ENCODE measurements at regions not wholly inside any gene's neighbourhood (a gene's known extent, or its start where the extent isn't known, plus 50 kb on each side); places are given as distances from the start of the nearest gene placed in this dataset.

- no peak overlapping the region for H3K27ac Mint-ChIP-seq
- peaks cover 0 to 5% of the 10 kb centered on the region in 2 donors for H3K9me3 Mint-ChIP-seq
- DNase-seq (ENCODE audit: low spot score in 2 of 2) (no peak), ATAC-seq (no peak)
- no peaks in the 10 kb centered on the region for H3K36me3 Mint-ChIP-seq
Observed at GRCh38 chr2:194742706-194743105, 914.3 kb upstream of the SLC39A10 start.

- H3K27ac Mint-ChIP-seq = no peak overlapping the region
- no peaks in the 10 kb centered on the region for H3K36me3 Mint-ChIP-seq
- H3K9me3 Mint-ChIP-seq = peaks cover 0 to 5% of the 10 kb centered on the region in 2 donors
- DNase-seq (ENCODE audit: low spot score in 2 of 2) = no peak
- ATAC-seq = no peak
Observed at GRCh38 chr2:194739217-194739616, 917.8 kb upstream of the SLC39A10 start.

GRCh38 chr2:194735837-194736542 is 921.0 kb upstream of the SLC39A10 start:
- ATAC-seq = peak in 1 of 2 donors; percentile 32
- DNase-seq (ENCODE audit: low spot score in 2 of 2) = no peak
- Mint-ChIP-seq H3K9me3 (peaks cover 0 to 5% of the 10 kb centered on the region in 2 donors), H3K36me3 (no peaks in the 10 kb centered on the region), H3K27ac (no peak overlapping the region)

GRCh38 chr2:194730266-194730665 is 926.8 kb upstream of the SLC39A10 start:
- no peaks in the 10 kb centered on the region for H3K9me3 Mint-ChIP-seq
- DNase-seq (ENCODE audit: low spot score in 2 of 2) (no peak), ATAC-seq (peak in 1 of 2 donors; percentile 37)
- H3K36me3 Mint-ChIP-seq = no peaks in the 10 kb centered on the region
- H3K27ac Mint-ChIP-seq = no peak overlapping the region

- Mint-ChIP-seq H3K36me3 (no peaks in the 10 kb centered on the region), H3K9me3 (no peaks in the 10 kb centered on the region), H3K27ac (no peak overlapping the region)
- DNase-seq (ENCODE audit: low spot score in 2 of 2) (no peak), ATAC-seq (no peak)
Observed at GRCh38 chr2:194725169-194725568, 931.9 kb upstream of the SLC39A10 start.

- no peak for DNase-seq (ENCODE audit: low spot score in 2 of 2)
- Mint-ChIP-seq H3K9me3 (no peaks in the 10 kb centered on the region), H3K36me3 (no peaks in the 10 kb centered on the region), H3K27ac (no peak overlapping the region)
- no peak for ATAC-seq
Observed at GRCh38 chr2:194723446-194723845, 933.6 kb upstream of the SLC39A10 start.

GRCh38 chr2:194721227-194721626 is 935.8 kb upstream of the SLC39A10 start:
- Mint-ChIP-seq H3K9me3 (no peaks in the 10 kb centered on the region), H3K27ac (no peak overlapping the region), H3K36me3 (no peaks in the 10 kb centered on the region)
- no peak for ATAC-seq
- DNase-seq (ENCODE audit: low spot score in 2 of 2) = no peak

- no peaks in the 10 kb centered on the region for H3K36me3 Mint-ChIP-seq
- ATAC-seq (no peak), DNase-seq (ENCODE audit: low spot score in 2 of 2) (no peak)
- no peak overlapping the region for H3K27ac Mint-ChIP-seq
- no peaks in the 10 kb centered on the region for H3K9me3 Mint-ChIP-seq
Observed at GRCh38 chr2:194720462-194720861, 936.6 kb upstream of the SLC39A10 start.

GRCh38 chr2:194718881-194719280 is 938.1 kb upstream of the SLC39A10 start:
- no peak for DNase-seq (ENCODE audit: low spot score in 2 of 2)
- Mint-ChIP-seq H3K9me3 (no peaks in the 10 kb centered on the region), H3K27ac (no peak overlapping the region), H3K36me3 (no peaks in the 10 kb centered on the region)
- no peak for ATAC-seq

GRCh38 chr2:194714541-194714940 is 942.5 kb upstream of the SLC39A10 start:
- no peak for DNase-seq (ENCODE audit: low spot score in 2 of 2)
- no peak for ATAC-seq
- Mint-ChIP-seq H3K27ac (no peak overlapping the region), H3K36me3 (no peaks in the 10 kb centered on the region), H3K9me3 (no peaks in the 10 kb centered on the region)

GRCh38 chr2:194709840-194710239 is 947.2 kb upstream of the SLC39A10 start:
- no peak for DNase-seq (ENCODE audit: low spot score in 2 of 2)
- no peak overlapping the region for H3K27ac Mint-ChIP-seq
- no peak for ATAC-seq

GRCh38 chr2:194706179-194706578 is 950.8 kb upstream of the SLC39A10 start:
- Mint-ChIP-seq H3K9me3 (no peaks in the 10 kb centered on the region), H3K27ac (no peak overlapping the region), H3K36me3 (no peaks in the 10 kb centered on the region)
- ATAC-seq (no peak), DNase-seq (ENCODE audit: low spot score in 2 of 2) (no peak)

More at GRCh38 chr2:194709840-194710239, 947.2 kb upstream of the SLC39A10 start:
- H3K36me3 Mint-ChIP-seq = no peaks in the 10 kb centered on the region
- no peaks in the 10 kb centered on the region for H3K9me3 Mint-ChIP-seq

GRCh38 chr2:194705398-194705797 is 951.6 kb upstream of the SLC39A10 start:
- H3K9me3 Mint-ChIP-seq = no peaks in the 10 kb centered on the region
- DNase-seq (ENCODE audit: low spot score in 2 of 2) = no peak
- no peaks in the 10 kb centered on the region for H3K36me3 Mint-ChIP-seq
- ATAC-seq = no peak
- H3K27ac Mint-ChIP-seq = no peak overlapping the region

GRCh38 chr2:194700726-194701125 is 956.3 kb upstream of the SLC39A10 start:
- ATAC-seq (no peak), DNase-seq (ENCODE audit: low spot score in 2 of 2) (no peak)
- Mint-ChIP-seq H3K36me3 (no peaks in the 10 kb centered on the region), H3K27ac (no peak overlapping the region), H3K9me3 (peaks cover 3% of the 10 kb centered on the region in 2 donors)

- Mint-ChIP-seq H3K27ac (no peak overlapping the region), H3K9me3 (peaks cover 3 to 5% of the 10 kb centered on the region in 2 donors)
- DNase-seq (ENCODE audit: low spot score in 2 of 2) = no peak
Observed at GRCh38 chr2:194700116-194700515, 956.9 kb upstream of the SLC39A10 start.

GRCh38 chr2:194698012-194698411 is 959.0 kb upstream of the SLC39A10 start:
- Mint-ChIP-seq H3K36me3 (no peaks in the 10 kb centered on the region), H3K27ac (no peak overlapping the region), H3K9me3 (peaks cover 3 to 5% of the 10 kb centered on the region in 2 donors)
- ATAC-seq (no peak), DNase-seq (ENCODE audit: low spot score in 2 of 2) (no peak)

More at GRCh38 chr2:194700116-194700515, 956.9 kb upstream of the SLC39A10 start:
- H3K36me3 Mint-ChIP-seq = no peaks in the 10 kb centered on the region
- ATAC-seq = no peak

- no peak for ATAC-seq
- no peak for DNase-seq (ENCODE audit: low spot score in 2 of 2)
- H3K27ac Mint-ChIP-seq = no peak overlapping the region
- peaks cover 3 to 5% of the 10 kb centered on the region in 2 donors for H3K9me3 Mint-ChIP-seq
- no peaks in the 10 kb centered on the region for H3K36me3 Mint-ChIP-seq
Observed at GRCh38 chr2:194697439-194697838, 959.6 kb upstream of the SLC39A10 start.

- Mint-ChIP-seq H3K9me3 (peaks cover 3 to 5% of the 10 kb centered on the region in 2 donors), H3K27ac (no peak overlapping the region), H3K36me3 (no peaks in the 10 kb centered on the region)
- ATAC-seq (no peak), DNase-seq (ENCODE audit: low spot score in 2 of 2) (no peak)
Observed at GRCh38 chr2:194696690-194697089, 960.3 kb upstream of the SLC39A10 start.
